Endodermal cell (in vitro differentiated cells): ENCODE measurements at regions not wholly inside any gene's neighbourhood (a gene's known extent, or its start where the extent isn't known, plus 50 kb on each side); places are given as distances from the start of the nearest gene placed in this dataset.

ENCODE experiments used
- DNase-seq: peaks from one replicate; pipeline ENCODE4 v3.0.0-alpha.2; 2017
- H3K27ac ChIP-seq: 2 replicates; pipeline ENCODE4 v1.5.1; 2013; ENCODE audit warnings: mild to moderate bottlenecking, low read depth, low read length, moderate library complexity
- H3K27me3 ChIP-seq: 2 replicates; pipeline ENCODE4 v1.6.1; 2013; ENCODE audit warnings: mild to moderate bottlenecking, low read length, moderate library complexity; ENCODE audit not compliant: insufficient read depth, control insufficient read depth, poor library complexity, severe bottlenecking
- H3K36me3 ChIP-seq: 2 replicates; pipeline ENCODE4 v1.7.0; 2013; ENCODE audit warnings: mild to moderate bottlenecking, low read length, moderate library complexity; ENCODE audit not compliant: control insufficient read depth, insufficient read depth
- H3K4me1 ChIP-seq: one replicate; pipeline ENCODE4 v1.7.0; 2013; ENCODE audit warnings: low read length; ENCODE audit not compliant: control insufficient read depth, insufficient read depth
- H3K4me3 ChIP-seq: 2 replicates; pipeline ENCODE4 v1.5.1; 2013; ENCODE audit warnings: mild to moderate bottlenecking, low read length, moderate library complexity
- H3K9ac ChIP-seq: 2 replicates; pipeline ENCODE4 v1.6.1; 2013; ENCODE audit warnings: mild to moderate bottlenecking, low read length, moderate library complexity; ENCODE audit not compliant: poor library complexity, severe bottlenecking; ENCODE audit errors: extremely low read depth
- H3K9me3 ChIP-seq: 2 replicates; pipeline ENCODE4 v1.6.1; 2013; ENCODE audit warnings: mild to moderate bottlenecking, low read length, moderate library complexity; ENCODE audit not compliant: control insufficient read depth
- H3K27ac Mint-ChIP-seq: 2 replicates; pipeline ENCODE4 v1.8.0; 2020; ENCODE audit warnings: mixed read lengths
- H3K27me3 Mint-ChIP-seq: 2 replicates; pipeline ENCODE4 v1.8.0; 2021; ENCODE audit warnings: mild to moderate bottlenecking, mixed read lengths; ENCODE audit not compliant: insufficient read depth
- H3K36me3 Mint-ChIP-seq: 2 replicates; pipeline ENCODE4 v1.8.0; 2020; ENCODE audit warnings: low read depth, mixed read lengths
- H3K4me1 Mint-ChIP-seq: 2 replicates; pipeline ENCODE4 v1.8.0; 2020; ENCODE audit warnings: mixed read lengths
- H3K4me3 Mint-ChIP-seq: 2 replicates; pipeline ENCODE4 v1.8.0; 2020; ENCODE audit warnings: mild to moderate bottlenecking, moderate library complexity, mixed read lengths
- H3K9me3 Mint-ChIP-seq: 2 replicates; pipeline ENCODE4 v1.8.0; 2020; ENCODE audit warnings: mild to moderate bottlenecking, mixed read lengths
- CTCF ChIP-seq: fragments of 200-600 bp; sonication (generic); conservative IDR thresholded peaks from 2 replicates; pipeline ENCODE4 v1.5.0; 2021; ENCODE audit warnings: antibody characterized with exemption, mild to moderate bottlenecking
- WGBS, 2 experiments: methylation state at CpG; one replicate each; pipeline versions ENCODE4 v1.1.5 to v1.1.7; 2013; ENCODE audit warnings: missing lambda C conversion rate in 2 of 2, mixed read lengths in 1 of 2; ENCODE audit not compliant: insufficient coverage in 1 of 2, insufficient read length in 1 of 2; 5-methylcytosine and 5-hydroxymethylcytosine counted together

GRCh38 chr7:33732462-33732861 lies 172.9 kb upstream of the BMPER start:
- DNase-seq = no peak
- Mint-ChIP-seq H3K27ac (no peak overlapping the region), H3K4me1 (peaks cover 47% of the 10 kb centered on the region), H3K27me3 (no peaks in the 10 kb centered on the region), H3K9me3 (no peaks in the 10 kb centered on the region), H3K36me3 (peaks cover 5% of the 10 kb centered on the region), H3K4me3 (no peak overlapping the region)
- 98 to 100% methylated on average over 2 of the region's 2 CpGs for WGBS, 2 experiments
- TF ChIP-seq CTCF = no peak
- Histone ChIP-seq H3K4me3 (no peak overlapping the region), H3K4me1 (peaks cover 27% of the 10 kb centered on the region), H3K9ac (no peak overlapping the region), H3K36me3 (no peaks in the 10 kb centered on the region), H3K9me3 (no peaks in the 10 kb centered on the region), H3K27me3 (no peaks in the 10 kb centered on the region), H3K27ac (no peak overlapping the region)

GRCh38 chr7:33733870-33734650 lies 171.3 kb upstream of the BMPER start:
- H3K4me3 Mint-ChIP-seq = peak overlapping the region; percentile 0
- H3K36me3 Mint-ChIP-seq = peaks cover 5% of the 10 kb centered on the region
- H3K27ac Mint-ChIP-seq = peak overlapping the region; percentile 78
- Histone ChIP-seq H3K4me3 (no peak overlapping the region), H3K9ac (no peak overlapping the region), H3K27me3 (no peaks in the 10 kb centered on the region), H3K9me3 (no peaks in the 10 kb centered on the region), H3K4me1 (peaks cover 18% of the 10 kb centered on the region), H3K27ac (no peak overlapping the region), H3K36me3 (no peaks in the 10 kb centered on the region)
- H3K9me3 Mint-ChIP-seq = peaks cover 4% of the 10 kb centered on the region
- DNase-seq = peak; percentile 58
- H3K4me1 Mint-ChIP-seq = peaks cover 37% of the 10 kb centered on the region
- no peaks in the 10 kb centered on the region for H3K27me3 Mint-ChIP-seq
- WGBS, 2 experiments = 83 to 84% methylated on average over 11 to 16 of the region's 16 CpGs
- TF ChIP-seq CTCF = no peak

- no peak for DNase-seq
- no peak for TF ChIP-seq CTCF
- no peak overlapping the region for H3K9ac ChIP-seq
- 94 to 95% methylated on average over 4 to 5 of the region's 5 CpGs for WGBS, 2 experiments
- peaks cover 4% of the 10 kb centered on the region for H3K36me3 Mint-ChIP-seq
- no peaks in the 10 kb centered on the region for H3K27me3 Mint-ChIP-seq
- H3K9me3 Mint-ChIP-seq = peaks cover 4% of the 10 kb centered on the region
- H3K4me1 ChIP-seq = peaks cover 9% of the 10 kb centered on the region
- no peak overlapping the region for H3K27ac ChIP-seq
- no peak overlapping the region for H3K4me3 ChIP-seq
- no peaks in the 10 kb centered on the region for H3K9me3 ChIP-seq
- H3K4me1 Mint-ChIP-seq = peaks cover 26% of the 10 kb centered on the region
- H3K36me3 ChIP-seq = no peaks in the 10 kb centered on the region
- no peak overlapping the region for H3K4me3 Mint-ChIP-seq
- H3K27ac Mint-ChIP-seq = no peak overlapping the region
- H3K27me3 ChIP-seq = no peaks in the 10 kb centered on the region
Observed at GRCh38 chr7:33735403-33735802, 169.9 kb upstream of the BMPER start.
